Lower leg skin (tissue), 3 donors: ENCODE measurements at regions not wholly inside any gene's neighbourhood (a gene's known extent, or its start where the extent isn't known, plus 50 kb on each side); places are given as distances from the start of the nearest gene placed in this dataset.

Experiments
- CTCF ChIP-seq, 3 donors: fragments of 450-650 bp; IDR thresholded peaks; one replicate each; pipeline ENCODE4 v1.5.1; 2016; ENCODE audit warnings: antibody characterized with exemption in 3 of 3, mild to moderate bottlenecking in 3 of 3, moderate library complexity in 2 of 3
- POLR2A ChIP-seq, 2 donors: fragments of 450-650 bp; IDR thresholded peaks; one replicate each; pipeline ENCODE4 v1.6.1; 2016 to 2017; ENCODE audit warnings: antibody characterized with exemption in 2 of 2, mild to moderate bottlenecking in 1 of 2, moderate library complexity in 1 of 2

- TF ChIP-seq CTCF (IDR thresholded peaks at IDR 0.05) (no peak), POLR2A (IDR thresholded peaks at IDR 0.05) (no peak)
Measured at GRCh38 chr3:71874618-71875017, 89.7 kb upstream of the PROK2 start.
